NCI-H2171 (cell line): ENCODE measurements at regions not wholly inside any gene's neighbourhood (a gene's known extent, or its start where the extent isn't known, plus 50 kb on each side); places are given as distances from the start of the nearest gene placed in this dataset.
"Not testable (repeated sequence)": the region's sequence is repeated elsewhere in the genome, so short reads cannot be mapped to it uniquely, and the experiment has no call there.

ENCODE experiments used
- DNase-seq: peaks from one replicate; lab custom pipeline; 2025; lab: John Stamatoyannopoulos, UW

DNA sequence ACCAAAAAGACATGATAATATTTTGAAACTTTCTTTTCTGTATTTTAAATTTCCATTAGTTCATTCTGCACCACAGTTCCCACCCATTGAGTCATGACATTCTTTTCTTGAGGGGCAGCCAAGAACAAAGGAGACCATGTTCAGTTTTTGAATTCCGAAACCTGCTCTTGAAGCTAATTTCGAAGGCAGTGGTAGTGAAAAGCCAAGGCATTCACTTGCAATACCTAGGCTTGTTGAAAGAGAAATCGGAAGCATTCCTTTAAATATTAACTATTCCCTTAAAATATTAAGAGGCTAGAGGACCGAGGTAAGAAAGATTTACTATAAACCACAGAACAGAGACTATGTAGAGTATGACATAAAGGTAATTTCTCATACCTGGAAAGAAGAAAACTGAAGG, 256.3 kb downstream of the ADGRL2 start:
- DNase-seq: no peak

DNA sequence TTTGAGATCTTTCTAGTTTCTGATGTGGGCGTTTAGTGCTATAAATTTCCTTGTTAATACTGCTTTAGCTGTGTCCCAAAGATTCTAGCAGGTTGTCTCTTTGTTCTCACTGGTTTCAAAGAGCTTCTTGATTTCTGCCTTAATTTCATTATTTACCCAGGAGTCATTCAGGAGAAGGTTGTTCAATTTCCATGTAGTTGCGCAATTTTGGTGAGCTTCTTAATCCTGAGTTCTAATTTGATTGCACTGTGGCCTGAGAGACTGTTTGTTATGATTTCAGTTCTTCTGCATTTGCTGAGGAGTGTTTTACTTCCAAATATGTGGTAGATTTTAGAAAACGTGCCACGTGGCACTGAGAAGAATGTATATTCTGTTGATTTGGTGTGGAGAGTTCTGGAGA, 254.6 kb downstream of the ADGRL2 start:
- DNase-seq: not testable (repeated sequence)

DNA sequence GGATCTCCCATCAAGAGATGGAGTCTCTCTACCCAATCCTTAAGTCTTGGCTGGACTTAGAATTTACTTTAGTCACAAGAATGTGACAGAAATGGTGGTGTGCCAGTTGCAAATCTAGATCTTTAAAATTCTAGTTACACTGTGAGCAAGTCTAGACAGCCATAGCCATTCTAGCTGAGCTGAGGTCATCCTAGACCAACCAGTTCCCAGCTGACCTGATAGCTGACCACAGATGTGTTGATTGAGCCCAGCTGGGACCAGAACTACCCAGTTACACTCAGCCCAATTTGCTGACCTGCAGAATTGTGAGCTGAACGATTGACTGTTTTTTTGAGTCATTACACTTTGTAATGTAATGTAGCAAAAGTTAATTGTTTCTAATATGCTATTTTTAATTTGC, 251.8 kb downstream of the ADGRL2 start:
- DNase-seq: no peak

DNA sequence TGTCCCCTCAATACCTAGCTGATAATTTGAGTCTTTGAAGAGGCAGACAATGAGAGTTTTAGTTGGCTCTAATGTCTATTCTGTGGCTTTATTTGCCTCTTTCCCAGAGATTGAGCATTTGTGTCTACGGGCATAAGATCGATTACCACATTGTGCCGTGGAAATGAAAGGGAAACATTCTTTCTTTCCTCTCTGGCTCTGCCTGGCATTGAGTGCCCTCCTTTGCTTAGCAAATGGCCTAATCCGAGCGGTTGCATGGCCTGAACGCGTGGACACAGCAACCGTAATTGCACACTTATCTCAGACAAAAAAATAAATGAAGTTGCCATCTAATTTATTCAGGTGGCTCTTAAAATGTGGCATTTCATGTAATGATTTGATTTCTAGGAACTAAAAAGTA, 247.9 kb downstream of the ADGRL2 start:
- no peak for DNase-seq

DNA sequence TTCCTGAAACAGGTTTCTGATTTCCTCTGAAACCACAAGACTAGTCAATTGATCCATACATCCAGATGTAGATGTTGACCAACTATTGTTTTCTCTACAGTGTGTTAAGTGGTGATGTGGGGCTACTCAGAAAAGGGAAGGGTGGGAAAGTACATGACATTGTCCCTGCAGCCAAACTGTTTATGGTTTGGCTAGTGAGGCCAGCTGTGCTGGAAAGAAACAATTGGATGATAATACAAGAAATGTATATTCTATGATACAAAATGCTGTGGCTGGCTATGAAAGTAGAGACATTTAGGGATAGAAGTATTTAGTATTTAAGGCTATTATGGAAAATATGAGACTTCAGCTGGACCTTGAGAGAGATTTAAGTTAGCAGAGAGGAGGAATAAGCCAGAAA, 244.5 kb downstream of the ADGRL2 start:
- no peak for DNase-seq

DNA sequence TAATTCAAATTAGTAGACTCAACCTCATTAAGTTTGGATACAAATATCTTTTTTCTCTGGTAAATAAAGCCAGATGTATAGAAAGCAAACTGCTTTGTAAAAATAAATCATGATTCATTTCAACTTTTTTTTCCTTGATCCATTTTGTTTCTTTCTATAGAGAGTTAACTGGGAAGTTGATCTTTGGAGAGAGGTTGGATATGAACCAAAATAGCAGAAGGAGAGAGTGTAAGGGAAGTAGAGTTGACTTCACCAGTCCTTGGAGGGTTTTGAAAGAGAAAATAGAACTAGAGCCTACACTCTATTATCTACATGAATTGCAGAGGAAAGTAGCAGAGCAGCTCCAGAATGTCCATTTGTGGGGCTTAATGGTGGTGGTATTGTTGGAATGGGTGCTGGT, 243.8 kb downstream of the ADGRL2 start:
- no peak for DNase-seq

DNA sequence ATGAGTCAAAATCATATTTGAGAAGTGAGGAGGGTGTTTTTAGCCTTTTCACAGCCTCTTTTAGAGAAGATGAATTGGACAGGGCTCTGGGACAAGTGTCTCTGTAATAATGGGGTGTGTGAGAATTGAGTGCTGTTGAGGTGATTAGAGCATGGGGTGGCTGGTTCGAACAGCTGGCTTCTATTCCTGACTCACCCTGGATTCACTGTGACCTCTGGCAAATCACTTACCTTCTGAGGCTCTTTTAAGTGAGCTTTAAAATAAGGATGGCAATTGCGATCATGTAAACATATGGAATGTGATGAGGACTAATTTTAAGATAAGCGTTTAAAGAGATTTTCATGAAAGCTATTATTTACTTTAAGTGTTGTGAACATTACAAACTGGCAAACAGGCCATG, 243.4 kb downstream of the ADGRL2 start:
- no peak for DNase-seq

DNA sequence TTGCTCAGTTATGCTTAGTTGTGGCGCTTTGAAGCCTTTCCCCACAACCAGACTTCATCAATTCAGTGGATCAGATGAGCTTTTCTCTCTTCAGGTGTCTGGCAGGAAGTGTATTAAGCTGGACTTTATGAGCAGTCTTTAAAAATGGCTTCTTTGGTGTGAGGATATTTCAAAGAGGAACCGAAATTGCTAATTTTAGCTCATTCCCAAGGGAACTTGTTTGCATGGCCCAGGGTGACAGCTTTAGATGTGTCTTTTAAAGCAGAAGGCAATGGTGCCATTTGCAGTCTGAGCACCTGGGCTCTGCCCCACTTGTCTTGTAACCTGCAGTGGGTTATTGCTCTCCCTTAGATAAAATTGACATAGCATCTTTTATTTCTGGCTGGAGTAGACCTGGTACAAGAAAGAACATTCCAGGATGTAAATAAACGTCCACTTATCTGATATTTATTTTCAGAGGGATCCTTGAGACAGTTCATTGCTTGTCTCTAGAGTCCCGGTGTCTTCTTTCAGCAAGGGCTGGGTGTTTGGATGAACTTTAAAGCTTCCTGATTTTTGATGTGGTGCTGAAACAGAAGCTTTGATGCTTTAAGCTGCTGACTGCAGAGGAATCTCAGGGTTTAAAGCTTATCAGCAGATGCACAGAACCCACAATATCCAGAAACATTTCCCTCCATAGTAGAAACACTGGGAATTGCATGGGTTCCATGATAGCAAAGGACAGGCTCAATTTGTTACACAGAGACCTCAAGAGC, 241.7 kb downstream of the ADGRL2 start:
- no peak for DNase-seq
